ENCODE measurements at regions not wholly inside any gene's neighbourhood (a gene's known extent, or its start where the extent isn't known, plus 50 kb on each side); places are given as distances from the start of the nearest gene placed in this dataset.

DNA sequence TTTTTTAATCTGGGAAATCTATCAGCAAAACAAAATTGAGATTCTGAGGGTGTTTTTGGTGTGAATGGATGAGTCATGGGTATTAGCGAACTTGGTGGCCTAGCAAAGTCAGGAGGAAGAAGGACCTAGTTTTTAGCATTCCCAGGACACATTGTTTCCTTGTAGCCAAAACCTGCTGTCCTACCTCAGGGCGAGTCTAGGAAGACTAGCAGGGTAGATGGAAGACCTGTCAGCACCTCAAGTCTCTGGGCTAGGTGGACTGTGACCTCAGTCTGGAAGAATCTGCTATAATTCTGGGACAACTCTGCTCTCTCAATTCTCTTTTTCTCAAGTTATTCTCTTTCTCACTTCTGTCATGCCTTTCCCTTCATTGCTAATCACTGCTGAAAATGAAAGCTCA is 1399.3 kb upstream of the LRRTM1 start:
- no peak overlapping the region for H3K4me3 ChIP-seq (ENCODE audit: control insufficient read depth, low read depth, low read length)
- no peak for DNase-seq (ENCODE audit: low read depth)
- no peak for TF ChIP-seq CTCF (IDR thresholded peaks at IDR 0.05; ENCODE audit: control insufficient read depth, insufficient read depth, low read depth, low read length, missing control alignments)

DNA sequence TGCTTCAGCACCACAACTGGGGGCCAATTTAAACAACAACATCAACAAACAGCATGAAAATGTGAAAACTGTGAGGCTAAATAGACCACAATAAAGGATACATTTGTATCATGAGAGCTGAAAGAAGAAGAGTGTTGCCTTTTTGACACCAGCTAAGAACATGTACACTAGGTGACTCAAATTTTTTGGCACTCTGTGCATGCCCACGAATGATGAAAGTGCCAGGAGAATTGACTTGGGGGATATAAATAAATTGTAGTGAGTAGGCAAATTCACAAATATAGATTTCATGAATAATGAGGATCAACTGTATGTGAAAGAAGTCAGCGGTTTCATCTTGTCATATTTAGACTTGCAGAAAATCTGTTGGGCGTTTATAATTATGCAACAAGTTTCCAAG is 1388.0 kb upstream of the LRRTM1 start:
- no peak for DNase-seq (ENCODE audit: low read depth)
- no peak for TF ChIP-seq CTCF (IDR thresholded peaks at IDR 0.05; ENCODE audit: control insufficient read depth, insufficient read depth, low read depth, low read length, missing control alignments)
- H3K4me3 ChIP-seq (ENCODE audit: control insufficient read depth, low read depth, low read length), result no peak overlapping the region

GRCh38 chr2:81675641-81676040 is 1371.1 kb upstream of the LRRTM1 start:
- no peak for TF ChIP-seq CTCF (IDR thresholded peaks at IDR 0.05; ENCODE audit: control insufficient read depth, insufficient read depth, low read depth, low read length, missing control alignments)
- DNase-seq (ENCODE audit: low read depth), result no peak
- H3K4me3 ChIP-seq (ENCODE audit: control insufficient read depth, low read depth, low read length), result no peak overlapping the region

DNA sequence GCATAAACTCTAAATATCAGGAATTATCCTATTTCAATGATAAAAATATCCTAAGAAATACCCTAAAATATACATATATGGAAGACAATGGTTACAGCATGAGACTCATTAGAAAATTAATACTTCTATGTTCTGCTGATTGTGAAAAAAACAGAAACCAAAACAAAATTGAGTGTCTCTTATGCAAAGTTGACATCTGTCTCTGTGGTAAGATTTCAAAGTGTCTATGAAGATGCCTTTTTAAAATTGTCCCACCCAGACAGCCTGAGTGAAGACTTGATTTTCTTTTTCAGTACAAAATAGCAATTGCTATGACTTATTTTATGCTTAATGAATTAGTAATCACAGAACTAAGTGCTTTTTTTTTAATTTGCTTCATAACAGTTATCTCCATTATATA is 1368.4 kb upstream of the LRRTM1 start:
- TF ChIP-seq CTCF (IDR thresholded peaks at IDR 0.05; ENCODE audit: control insufficient read depth, insufficient read depth, low read depth, low read length, missing control alignments), result no peak
- H3K4me3 ChIP-seq (ENCODE audit: control insufficient read depth, low read depth, low read length), result no peak overlapping the region
- DNase-seq (ENCODE audit: low read depth), result no peak

- TF ChIP-seq CTCF (IDR thresholded peaks at IDR 0.05; ENCODE audit: control insufficient read depth, insufficient read depth, low read depth, low read length, missing control alignments), result no peak
- H3K4me3 ChIP-seq (ENCODE audit: control insufficient read depth, low read depth, low read length), result no peak overlapping the region
- DNase-seq (ENCODE audit: low read depth), result no peak
Measured at GRCh38 chr2:81672516-81672915, 1368.0 kb upstream of the LRRTM1 start.

- no peak overlapping the region for H3K4me3 ChIP-seq (ENCODE audit: control insufficient read depth, low read depth, low read length)
- no peak for DNase-seq (ENCODE audit: low read depth)
- no peak for TF ChIP-seq CTCF (IDR thresholded peaks at IDR 0.05; ENCODE audit: control insufficient read depth, insufficient read depth, low read depth, low read length, missing control alignments)
Measured at GRCh38 chr2:81670885-81671284, 1366.3 kb upstream of the LRRTM1 start.

DNA sequence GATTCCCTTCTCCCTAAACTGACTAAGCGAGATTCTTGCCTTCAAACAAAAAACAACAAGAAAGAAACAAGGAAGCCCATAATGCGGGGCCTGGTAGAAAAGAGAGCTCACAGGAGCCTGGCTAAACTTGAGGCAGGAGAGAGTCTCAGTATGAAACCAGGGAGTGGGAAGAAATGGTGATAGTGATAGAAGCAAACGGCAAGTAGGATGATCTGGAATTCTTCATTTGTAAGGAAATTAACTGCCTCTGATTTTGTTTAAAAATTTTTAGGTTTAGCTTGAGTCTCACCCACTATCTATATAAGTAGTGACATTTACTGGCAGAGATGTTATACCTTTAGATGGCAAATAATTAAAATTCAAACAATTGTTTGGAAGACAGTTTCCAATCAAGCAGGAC is 1356.5 kb upstream of the LRRTM1 start:
- no peak for TF ChIP-seq CTCF (IDR thresholded peaks at IDR 0.05; ENCODE audit: control insufficient read depth, insufficient read depth, low read depth, low read length, missing control alignments)
- DNase-seq (ENCODE audit: low read depth), result no peak
- no peak overlapping the region for H3K4me3 ChIP-seq (ENCODE audit: control insufficient read depth, low read depth, low read length)
